HL-60/S4 treated with retinoic acid at 250 ng/mL for 4 days and 3 days (cell line): ENCODE measurements at regions not wholly inside any gene's neighbourhood (a gene's known extent, or its start where the extent isn't known, plus 50 kb on each side); places are given as distances from the start of the nearest gene placed in this dataset.

Experiments
- in situ Hi-C: fragments of 300-500 bp; cut with MboI; formaldehyde crosslinking; loops from 2 replicates; pipeline ENCODE4 v1.7.0; 2022; ENCODE audit warnings: low sequenced_read_pairs

DNA sequence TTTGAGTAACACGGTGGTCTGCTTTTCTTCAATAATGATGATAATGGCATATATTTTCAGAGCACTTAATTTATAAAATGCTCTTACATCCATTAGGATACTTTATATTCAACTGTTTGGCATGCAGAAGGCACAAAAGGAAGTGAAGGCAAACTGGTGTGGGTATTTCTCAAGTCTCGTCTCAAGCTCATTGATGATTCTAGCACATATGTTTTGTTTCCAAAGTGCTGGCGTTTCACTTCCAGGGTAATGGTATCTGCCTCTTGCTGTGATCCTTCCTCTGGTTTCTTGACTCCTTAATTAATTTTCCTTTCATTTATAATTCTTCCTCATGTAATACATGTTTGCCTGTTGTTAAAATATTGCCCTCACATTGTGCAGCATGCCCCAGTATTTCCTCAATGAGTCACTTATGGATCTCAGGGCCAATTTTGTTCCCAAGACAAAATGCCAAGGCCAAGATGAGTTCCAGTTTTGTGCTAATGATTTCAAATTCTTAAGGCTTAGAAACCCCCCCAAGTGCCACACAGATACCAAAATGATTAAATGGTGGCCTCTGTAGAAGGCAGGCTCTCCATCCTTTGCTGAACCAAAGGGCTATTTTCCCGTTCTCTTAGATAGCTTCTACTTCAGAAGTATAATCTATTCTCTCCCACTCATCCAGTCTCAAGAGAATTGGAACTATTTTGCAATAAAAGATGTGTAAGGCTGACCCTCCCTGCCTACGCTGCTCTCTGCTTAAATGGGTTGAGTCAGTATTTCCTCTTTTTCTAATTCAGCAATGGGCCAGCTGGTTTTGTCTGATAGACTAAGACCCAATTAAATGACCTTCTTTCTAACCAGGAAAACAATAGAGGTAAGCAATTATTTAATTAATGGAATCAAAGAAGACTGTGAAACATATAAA lies 171.2 kb downstream of the ZNF365 start:
- in situ Hi-C loops, result no loop called here

GRCh38 chr10:62548686-62549085 lies 174.5 kb downstream of the ZNF365 start:
- in situ Hi-C loops, result no loop called here

DNA sequence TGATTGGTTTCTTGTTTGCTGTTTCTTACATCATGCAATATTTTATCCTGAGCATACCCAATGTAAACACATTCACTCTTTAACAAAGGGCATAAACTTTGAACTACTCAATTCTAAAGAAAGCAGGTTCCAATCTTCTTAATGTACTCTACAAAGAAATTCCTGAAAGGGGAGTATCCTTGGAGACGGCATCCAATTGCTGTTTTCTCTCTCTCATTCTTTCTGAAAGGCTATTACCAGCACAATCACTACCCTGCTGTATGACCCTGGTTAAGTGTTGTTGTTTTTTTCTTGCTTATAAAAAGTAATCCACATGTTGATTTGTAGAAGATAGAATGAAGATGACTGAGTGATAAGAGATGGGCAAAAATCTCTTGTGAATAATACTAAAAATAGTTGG lies 176.0 kb downstream of the ZNF365 start:
- in situ Hi-C loops, result no loop called here

GRCh38 chr10:62554632-62555199 lies 180.5 kb downstream of the ZNF365 start:
- in situ Hi-C loops, result no loop called here

DNA sequence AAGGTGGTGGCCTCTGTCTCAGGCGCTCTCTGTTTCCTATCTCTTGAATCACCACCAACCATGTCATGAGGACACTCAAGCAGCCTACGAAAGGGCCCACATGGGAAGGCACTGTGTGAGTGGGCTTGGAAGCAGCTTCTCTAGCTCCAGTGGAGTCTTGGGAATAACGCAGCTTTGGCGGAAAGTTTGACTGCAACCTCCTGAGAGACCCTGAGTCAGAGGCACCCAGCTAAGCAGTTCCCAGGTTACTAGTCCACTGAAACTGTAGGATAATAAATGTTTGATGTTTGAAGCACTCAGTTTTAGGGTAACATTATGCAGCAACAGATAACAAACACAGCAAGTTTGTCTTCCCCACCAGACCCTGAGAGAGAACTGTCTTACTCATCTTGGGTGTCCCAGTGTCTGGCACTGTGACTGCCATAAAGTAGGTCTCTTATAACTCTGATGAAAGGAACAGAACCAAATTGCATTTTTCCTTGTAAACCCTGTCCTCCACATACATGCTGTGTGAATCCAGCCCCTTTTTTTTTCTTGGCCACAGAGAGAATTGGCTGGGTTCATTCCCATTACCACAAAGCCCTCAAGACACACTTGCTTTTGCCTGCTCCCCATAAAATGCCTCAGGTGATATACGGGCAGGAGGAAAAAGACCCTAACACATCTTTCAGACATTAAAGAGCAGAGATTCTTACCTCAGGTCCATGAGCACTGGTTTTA lies 185.5 kb downstream of the ZNF365 start:
- in situ Hi-C loops, result no loop called here

GRCh38 chr10:62560201-62560819 lies 186.1 kb downstream of the ZNF365 start:
- in situ Hi-C loops, result no loop called here

GRCh38 chr10:62561151-62561550 lies 187.0 kb downstream of the ZNF365 start:
- in situ Hi-C loops, result no loop called here

DNA sequence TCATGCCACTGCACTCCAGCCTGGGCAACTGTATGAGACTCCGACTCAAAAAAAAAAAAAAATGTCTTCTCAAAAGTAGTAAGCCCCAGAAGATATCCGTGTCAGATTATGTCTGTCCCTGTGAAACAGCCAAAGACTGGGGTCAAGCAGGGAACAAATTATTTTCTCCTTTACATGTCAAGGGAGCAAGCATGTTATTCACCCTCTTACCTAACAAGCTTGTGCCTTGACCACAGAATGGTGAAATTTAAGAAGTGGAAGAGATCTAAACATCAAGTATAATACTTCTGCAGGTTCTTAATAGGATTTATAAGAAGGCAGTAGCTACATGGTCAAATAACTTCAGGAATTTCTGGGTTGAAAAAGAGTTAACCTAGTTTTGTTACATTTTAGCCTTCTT lies 187.9 kb downstream of the ZNF365 start:
- in situ Hi-C loops, result no loop called here

GRCh38 chr10:62562795-62563194 lies 188.6 kb downstream of the ZNF365 start:
- in situ Hi-C loops, result no loop called here

DNA sequence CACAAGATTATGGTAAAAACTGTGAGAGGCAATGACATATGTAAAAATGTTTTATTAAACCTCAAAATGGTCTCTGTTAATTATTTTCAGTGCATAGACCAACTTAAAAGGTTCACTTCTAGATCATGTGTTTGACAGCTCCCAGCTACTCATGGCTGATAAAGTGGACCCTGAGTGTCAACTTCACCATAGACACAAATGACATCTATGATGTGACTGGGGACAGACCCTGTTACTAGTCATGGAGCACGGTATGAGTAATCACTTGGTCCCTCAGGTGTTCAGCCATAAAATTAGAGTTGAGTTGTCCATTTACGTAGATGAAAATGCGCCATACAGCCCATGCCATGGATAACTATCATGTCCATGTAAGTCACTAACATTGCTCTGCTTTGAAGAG lies 199.8 kb downstream of the ZNF365 start:
- in situ Hi-C loops, result no loop called here

GRCh38 chr10:62577076-62577475 lies 202.9 kb downstream of the ZNF365 start:
- in situ Hi-C loops, result loop anchor here (25.0 kb wide), 1 partner anchor 1135 kb away; no protein-coding TSS in a partner anchor

- in situ Hi-C loops, result loop anchor here (25.0 kb wide), 1 partner anchor 1135 kb away; no protein-coding TSS in a partner anchor
Observed at GRCh38 chr10:62577666-62578291, 203.6 kb downstream of the ZNF365 start.

GRCh38 chr10:62578301-62578700 lies 204.1 kb downstream of the ZNF365 start:
- in situ Hi-C loops, result loop anchor here (25.0 kb wide), 1 partner anchor 1134 kb away; no protein-coding TSS in a partner anchor

DNA sequence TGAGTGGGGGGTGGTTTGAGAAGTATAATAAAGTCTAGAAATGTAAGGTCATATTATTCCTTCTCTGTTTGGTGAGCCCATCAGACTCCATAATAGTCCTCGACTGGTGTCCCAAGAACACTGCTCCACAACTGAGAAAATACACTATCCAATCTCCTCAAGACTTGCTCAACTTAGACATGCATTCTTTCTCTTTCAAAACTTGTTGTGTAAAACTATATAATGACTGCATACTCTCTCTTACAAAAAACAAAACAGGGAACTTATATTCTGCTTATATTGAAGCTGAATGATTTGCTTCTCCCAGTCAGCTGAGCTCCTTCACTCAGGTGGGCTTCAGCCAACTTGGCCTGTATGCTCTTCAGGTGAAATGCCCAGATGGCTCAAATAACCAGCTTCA lies 204.7 kb downstream of the ZNF365 start:
- in situ Hi-C loops, result loop anchor here (25.0 kb wide), 1 partner anchor 1133 kb away; no protein-coding TSS in a partner anchor

- in situ Hi-C loops, result loop anchor here (25.0 kb wide), 1 partner anchor 1132 kb away; no protein-coding TSS in a partner anchor
Observed at GRCh38 chr10:62580396-62580795, 206.2 kb downstream of the ZNF365 start.

DNA sequence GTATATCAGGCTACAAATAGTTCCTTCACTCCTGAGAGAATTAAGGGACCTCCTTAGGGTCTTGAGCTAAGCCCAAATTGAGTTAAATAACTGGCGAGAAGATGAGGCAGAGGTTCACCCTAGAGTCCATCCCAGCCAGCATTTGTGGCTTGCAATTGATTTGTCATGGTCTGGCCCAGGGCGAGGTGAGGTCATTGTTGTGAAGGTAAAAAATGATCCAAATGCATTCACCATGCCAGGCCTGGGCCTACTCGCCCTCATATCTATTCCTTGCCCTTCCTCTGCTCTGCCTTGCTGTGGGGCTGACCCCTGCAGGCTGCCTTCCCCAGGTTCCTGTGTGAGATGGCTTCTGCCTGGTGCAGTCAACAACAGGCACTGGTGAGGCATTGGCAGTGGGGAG lies 207.2 kb downstream of the ZNF365 start:
- in situ Hi-C loops, result loop anchor here (25.0 kb wide), 1 partner anchor 1131 kb away; no protein-coding TSS in a partner anchor

GRCh38 chr10:62582101-62582705 lies 208.0 kb downstream of the ZNF365 start:
- in situ Hi-C loops, result loop anchor here (25.0 kb wide), 1 partner anchor 1130 kb away; no protein-coding TSS in a partner anchor

DNA sequence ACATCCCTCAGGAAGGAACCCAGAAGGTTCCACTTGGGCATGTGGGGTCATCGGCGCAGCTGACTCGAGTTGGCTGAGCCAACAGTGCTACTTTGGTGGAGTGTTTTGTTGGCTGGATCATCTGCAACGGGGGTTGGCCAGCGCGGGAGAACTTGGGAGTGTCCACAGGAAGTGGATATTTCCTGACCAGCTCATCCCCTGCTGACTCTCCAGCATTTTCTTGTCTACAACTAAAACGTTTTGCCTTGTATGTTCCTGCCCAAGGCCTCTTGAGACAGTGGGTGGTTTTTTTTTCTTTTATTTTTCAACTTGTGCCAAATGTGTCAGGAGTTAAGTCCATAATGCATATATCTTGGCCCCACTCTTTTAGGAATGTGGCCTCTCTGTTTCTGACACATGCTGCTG lies 208.6 kb downstream of the ZNF365 start:
- in situ Hi-C loops, result loop anchor here (25.0 kb wide), 1 partner anchor 1129 kb away; no protein-coding TSS in a partner anchor

DNA sequence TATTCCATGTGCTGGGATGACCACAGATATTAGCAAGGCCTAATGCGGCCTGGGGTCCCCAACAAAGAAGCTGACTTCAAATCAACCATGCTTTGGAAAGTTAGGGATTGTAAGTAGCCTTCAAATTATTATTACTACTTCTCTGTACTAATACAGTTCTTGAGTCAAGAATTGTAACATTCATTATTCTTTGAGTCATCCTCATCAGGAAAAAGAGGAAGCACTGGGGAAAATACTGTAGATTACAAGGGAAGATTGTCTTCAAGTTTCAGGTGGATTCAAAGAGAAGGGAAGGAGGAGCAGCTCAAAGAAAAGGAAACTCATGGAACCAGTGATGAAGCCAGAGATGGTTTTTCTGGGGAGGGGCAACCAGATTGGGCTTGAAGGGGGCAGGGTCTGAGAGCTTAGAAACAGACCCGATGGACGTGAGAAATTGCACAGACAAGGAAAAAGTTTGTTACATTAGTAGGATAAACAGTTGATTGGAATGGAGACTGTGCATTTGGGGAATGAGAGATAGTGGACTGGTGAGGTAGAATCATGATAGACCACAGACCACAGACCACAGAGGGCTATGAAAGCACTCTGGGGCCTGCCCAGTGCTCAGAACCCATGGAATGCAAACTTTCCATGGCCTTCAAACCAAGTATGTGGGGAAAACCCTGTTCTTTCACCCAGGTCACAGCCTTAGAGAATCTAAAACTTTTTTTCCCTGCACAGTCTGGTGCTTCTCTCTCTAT lies 209.9 kb downstream of the ZNF365 start:
- in situ Hi-C loops, result loop anchor here (25.0 kb wide), 1 partner anchor 1128 kb away; no protein-coding TSS in a partner anchor
